Naive thymus-derived CD4-positive, alpha-beta T cell (primary cell): ENCODE measurements at regions not wholly inside any gene's neighbourhood (a gene's known extent, or its start where the extent isn't known, plus 50 kb on each side); places are given as distances from the start of the nearest gene placed in this dataset.
A peak's percentile ranks its signal among the peaks of the same experiment; 100 is the strongest.

Experiments used
- ATAC-seq: fragments of 150-1000 bp; cut with Tn5 transposase; 2 replicates; pipeline ENCODE4 v1.10.0; 2021; ENCODE audit warnings: mild to moderate bottlenecking, moderate library complexity
- CTCF ChIA-PET: fragments of 350-600 bp; sonication (Branson Sonifier 250); formaldehyde crosslinking; loops from one replicate; lab custom pipeline; 2021; ENCODE audit warnings: antibody characterized with exemption; lab: Charles Lee
- POLR2A ChIA-PET: fragments of 350-600 bp; sonication (Branson Sonifier 250); formaldehyde crosslinking; loops from one replicate; lab custom pipeline; 2021; ENCODE audit warnings: antibody characterized with exemption, inconsistent platforms; lab: Charles Lee
- DNase-seq, 9 donors: peaks; one replicate each; pipeline versions ENCODE4 v3.0.0 to v3.0.0-alpha.2; 2020 to 2022; ENCODE audit warnings: mixed read lengths in 1 of 9
- H3K27ac ChIP-seq: one replicate; pipeline ENCODE4 v1.7.0; 2013; ENCODE audit warnings: mild to moderate bottlenecking, low read depth, low read length, moderate library complexity
- H3K27me3 ChIP-seq, 2 donors: one replicate each; pipeline ENCODE4 v1.7.0; 2013; ENCODE audit warnings: low read length in 2 of 2, mild to moderate bottlenecking in 2 of 2, moderate library complexity in 2 of 2; ENCODE audit not compliant: control insufficient read depth in 2 of 2, insufficient read depth in 2 of 2
- H3K36me3 ChIP-seq, 3 experiments: 1 replicate in 2 of 3; 2 replicates in 1 of 3; pipeline ENCODE4 v1.7.0; 2013; ENCODE audit warnings: low read length in 3 of 3, mild to moderate bottlenecking in 3 of 3, moderate library complexity in 1 of 3; ENCODE audit not compliant: insufficient read depth in 3 of 3, control insufficient read depth in 2 of 3
- H3K4me1 ChIP-seq, 2 donors: one replicate each; pipeline ENCODE4 v1.7.0; 2013; ENCODE audit warnings: low read length in 2 of 2, mild to moderate bottlenecking in 2 of 2, moderate library complexity in 1 of 2; ENCODE audit not compliant: control insufficient read depth in 2 of 2, insufficient read depth in 2 of 2
- H3K4me3 ChIP-seq: 2 replicates; pipeline ENCODE4 v1.7.0; 2013; ENCODE audit warnings: mild to moderate bottlenecking, low read length
- H3K9me3 ChIP-seq, 3 experiments: 1 replicate in 2 of 3; 2 replicates in 1 of 3; pipeline ENCODE4 v1.7.0; 2013; ENCODE audit warnings: low read length in 3 of 3; ENCODE audit not compliant: control insufficient read depth in 2 of 3
- H3K27ac Mint-ChIP-seq, 9 donors: one replicate each; pipeline ENCODE4 v1.8.0; 2020 to 2022; ENCODE audit warnings: mixed read lengths in 9 of 9, mild to moderate bottlenecking in 8 of 9, moderate library complexity in 5 of 9, inconsistent platforms in 2 of 9
- H3K27me3 Mint-ChIP-seq, 5 donors: one replicate each; pipeline ENCODE4 v1.8.0; 2021 to 2022; ENCODE audit warnings: mixed read lengths in 5 of 5, mild to moderate bottlenecking in 1 of 5
- H3K36me3 Mint-ChIP-seq, 5 donors: one replicate each; pipeline ENCODE4 v1.8.0; 2020 to 2022; ENCODE audit warnings: mixed read lengths in 5 of 5, mild to moderate bottlenecking in 3 of 5, inconsistent platforms in 1 of 5
- H3K4me1 Mint-ChIP-seq, 7 donors: one replicate each; pipeline ENCODE4 v1.8.0; 2020 to 2022; ENCODE audit warnings: mixed read lengths in 7 of 7, mild to moderate bottlenecking in 3 of 7, inconsistent platforms in 1 of 7
- H3K4me3 Mint-ChIP-seq, 10 donors: one replicate each; pipeline ENCODE4 v1.8.0; 2020 to 2022; ENCODE audit warnings: mild to moderate bottlenecking in 10 of 10, mixed read lengths in 10 of 10, moderate library complexity in 6 of 10, inconsistent platforms in 2 of 10
- H3K9me3 Mint-ChIP-seq, 11 donors: one replicate each; pipeline ENCODE4 v1.8.0; 2020 to 2022; ENCODE audit warnings: mixed read lengths in 11 of 11, mild to moderate bottlenecking in 4 of 11, inconsistent platforms in 1 of 11, moderate library complexity in 1 of 11
- intact Hi-C, 2 donors: fragments of 100-400 bp; cut with micrococcal nuclease; formaldehyde crosslinking; loops; one replicate each; pipeline ENCODE4 v1.15.1; 2023

- Histone ChIP-seq H3K27me3 (no peaks in the 10 kb centered on the region), H3K4me3 (no peak overlapping the region), H3K27ac (no peak overlapping the region), H3K36me3 (no peaks in the 10 kb centered on the region), H3K4me1 (no peaks in the 10 kb centered on the region), H3K9me3 (no peaks in the 10 kb centered on the region)
- no peaks in the 10 kb centered on the region for H3K36me3 Mint-ChIP-seq
- H3K27ac Mint-ChIP-seq = no peak overlapping the region
- peaks cover 0 to 16% (median 5%) of the 10 kb centered on the region in 7 donors for H3K4me1 Mint-ChIP-seq
- no peak overlapping the region for H3K4me3 Mint-ChIP-seq
- POLR2A ChIA-PET = no interaction called here
- H3K9me3 Mint-ChIP-seq = peaks cover 0 to 4% (median 0%) of the 10 kb centered on the region in 11 donors
- DNase-seq = no peak
- CTCF ChIA-PET = no interaction called here
- intact Hi-C loops = no loop called here
- peaks cover under 1 to 26% (median 7%) of the 10 kb centered on the region in 5 donors for H3K27me3 Mint-ChIP-seq
- no peak for ATAC-seq
Measured at GRCh38 chr21:45351526-45352275, 53.3 kb upstream of the COL18A1 start.

GRCh38 chr21:45352621-45353139 is 52.3 kb upstream of the COL18A1 start:
- H3K36me3 ChIP-seq = no peaks in the 10 kb centered on the region
- peaks cover 7 to 31% (median 7%) of the 10 kb centered on the region in 5 donors for H3K27me3 Mint-ChIP-seq
- intact Hi-C loops = no loop called here
- POLR2A ChIA-PET = no interaction called here
- H3K4me1 ChIP-seq = no peaks in the 10 kb centered on the region
- DNase-seq = no peak
- H3K27me3 ChIP-seq = no peaks in the 10 kb centered on the region
- no peaks in the 10 kb centered on the region for H3K36me3 Mint-ChIP-seq
- no peak for ATAC-seq
- CTCF ChIA-PET = no interaction called here
- no peak overlapping the region for H3K27ac ChIP-seq
- H3K4me3 ChIP-seq = no peak overlapping the region
- peaks cover 0 to 4% (median 0%) of the 10 kb centered on the region in 11 donors for H3K9me3 Mint-ChIP-seq
- H3K4me1 Mint-ChIP-seq = peaks cover 0 to 15% (median 5%) of the 10 kb centered on the region in 7 donors
- no peaks in the 10 kb centered on the region for H3K9me3 ChIP-seq
- no peak overlapping the region for H3K4me3 Mint-ChIP-seq
- H3K27ac Mint-ChIP-seq = no peak overlapping the region

- H3K4me1 ChIP-seq = no peaks in the 10 kb centered on the region
- H3K4me1 Mint-ChIP-seq = peaks cover 0 to 15% (median 5%) of the 10 kb centered on the region in 7 donors
- H3K36me3 Mint-ChIP-seq = no peaks in the 10 kb centered on the region
- ATAC-seq (no peak), DNase-seq (no peak)
- intact Hi-C loops = no loop called here
- CTCF ChIA-PET = no interaction called here
- H3K27ac ChIP-seq = no peak overlapping the region
- H3K27ac Mint-ChIP-seq = no peak overlapping the region
- no peaks in the 10 kb centered on the region for H3K36me3 ChIP-seq
- POLR2A ChIA-PET = no interaction called here
- no peaks in the 10 kb centered on the region for H3K27me3 ChIP-seq
- no peak overlapping the region for H3K4me3 ChIP-seq
- H3K4me3 Mint-ChIP-seq = no peak overlapping the region
- peaks cover 7 to 31% (median 8%) of the 10 kb centered on the region in 5 donors for H3K27me3 Mint-ChIP-seq
- peaks cover 0 to 4% (median 0%) of the 10 kb centered on the region in 11 donors for H3K9me3 Mint-ChIP-seq
- H3K9me3 ChIP-seq = no peaks in the 10 kb centered on the region
Measured at GRCh38 chr21:45353200-45353599, 51.8 kb upstream of the COL18A1 start.

GRCh38 chr21:45354970-45355369 is 50.0 kb upstream of the COL18A1 start:
- Mint-ChIP-seq H3K4me3 (peak overlapping the region in 1 of 10 donors; percentile 26), H3K27me3 (peaks cover 7 to 31% (median 13%) of the 10 kb centered on the region in 5 donors), H3K36me3 (no peaks in the 10 kb centered on the region), H3K4me1 (peaks cover 0 to 15% (median 5%) of the 10 kb centered on the region in 7 donors), H3K27ac (peak overlapping the region in 1 of 9 donors; percentile 43), H3K9me3 (peaks cover 0 to 4% (median 0%) of the 10 kb centered on the region in 11 donors)
- Histone ChIP-seq H3K4me3 (no peak overlapping the region), H3K9me3 (no peaks in the 10 kb centered on the region), H3K36me3 (no peaks in the 10 kb centered on the region), H3K27me3 (no peaks in the 10 kb centered on the region), H3K27ac (no peak overlapping the region), H3K4me1 (no peaks in the 10 kb centered on the region)
- no peak for DNase-seq
- ChIA-PET POLR2A (interaction anchor here (0.7 kb wide), 1 partner anchor 33 kb away, joined by 3 read pairs; no protein-coding TSS in a partner anchor), CTCF (no interaction called here)
- no peak for ATAC-seq
- intact Hi-C loops = no loop called here
